Esophagus muscularis mucosa (tissue), 4 donors: ENCODE measurements at regions not wholly inside any gene's neighbourhood (a gene's known extent, or its start where the extent isn't known, plus 50 kb on each side); places are given as distances from the start of the nearest gene placed in this dataset.
A peak's percentile ranks its signal among the peaks of the same experiment; 100 is the strongest.
"Not testable (repeated sequence)": the region's sequence is repeated elsewhere in the genome, so short reads cannot be mapped to it uniquely, and the experiment has no call there.

Source experiments
- DNase-seq: peaks from one replicate; pipeline ENCODE4 v3.0.0-alpha.2; 2017; ENCODE audit errors: extremely low spot score
- H3K27ac ChIP-seq, 4 donors: fragments of 200-600 bp; sonication (generic); replicated peaks in 1 of 4; 1 replicate in 3 of 4; 2 replicates in 1 of 4; pipeline ENCODE4 v1.5.1; 2016 to 2019; ENCODE audit warnings: mild to moderate bottlenecking in 1 of 4
- H3K27me3 ChIP-seq, 4 donors: fragments of 200-600 bp; sonication (generic); one replicate each; pipeline versions ENCODE4 v1.5.1 to v1.6.0; 2016 to 2019
- H3K36me3 ChIP-seq, 4 donors: fragments of 200-600 bp; sonication (generic); one replicate each; pipeline ENCODE4 v1.5.1; 2016 to 2019
- H3K4me1 ChIP-seq, 4 donors: fragments of 200-600 bp; sonication (generic); one replicate each; pipeline ENCODE4 v1.5.1; 2016 to 2019
- H3K4me3 ChIP-seq, 4 donors: fragments of 200-600 bp; sonication (generic); 1 replicate in 2 of 4; 2 replicates in 2 of 4; pipeline ENCODE4 v1.5.1; 2016 to 2019; ENCODE audit warnings: mild to moderate bottlenecking in 4 of 4, moderate library complexity in 1 of 4
- H3K9me3 ChIP-seq, 4 donors: fragments of 200-600 bp; sonication (generic); 1 replicate in 3 of 4; 2 replicates in 1 of 4; pipeline ENCODE4 v1.5.1; 2016 to 2019
- CTCF ChIP-seq, 3 experiments: fragments of 200-600 bp in 2 of 3; fragments of 450-650 bp in 1 of 3; sonication (generic) in 2 of 3; IDR thresholded peaks; one replicate each; pipeline ENCODE4 v1.5.1; 2017 to 2019; ENCODE audit warnings: antibody characterized with exemption in 3 of 3, mild to moderate bottlenecking in 2 of 3, moderate library complexity in 1 of 3
- EP300 ChIP-seq: sonication (generic); formaldehyde crosslinking; IDR thresholded peaks from one replicate; pipeline ENCODE4 v1.6.1; 2017; ENCODE audit warnings: antibody characterized with exemption
- POLR2A ChIP-seq: fragments of 450-650 bp; IDR thresholded peaks from one replicate; pipeline ENCODE4 v1.6.1; 2017; ENCODE audit warnings: antibody characterized with exemption, moderate library complexity, mild to moderate bottlenecking, low read depth
- POLR2AphosphoS5 ChIP-seq, 2 donors: sonication (generic); formaldehyde crosslinking; IDR thresholded peaks; one replicate each; pipeline ENCODE4 v1.6.1; 2017; ENCODE audit warnings: antibody characterized with exemption in 2 of 2
- WGBS: methylation state at CpG from one replicate; pipeline ENCODE4 v1.1.5; 2018; 5-methylcytosine and 5-hydroxymethylcytosine counted together
- intact Hi-C: fragments of 100-400 bp; cut with DNase I; formaldehyde crosslinking; loops from one replicate; pipeline ENCODE4 v1.15.1; 2023

DNA sequence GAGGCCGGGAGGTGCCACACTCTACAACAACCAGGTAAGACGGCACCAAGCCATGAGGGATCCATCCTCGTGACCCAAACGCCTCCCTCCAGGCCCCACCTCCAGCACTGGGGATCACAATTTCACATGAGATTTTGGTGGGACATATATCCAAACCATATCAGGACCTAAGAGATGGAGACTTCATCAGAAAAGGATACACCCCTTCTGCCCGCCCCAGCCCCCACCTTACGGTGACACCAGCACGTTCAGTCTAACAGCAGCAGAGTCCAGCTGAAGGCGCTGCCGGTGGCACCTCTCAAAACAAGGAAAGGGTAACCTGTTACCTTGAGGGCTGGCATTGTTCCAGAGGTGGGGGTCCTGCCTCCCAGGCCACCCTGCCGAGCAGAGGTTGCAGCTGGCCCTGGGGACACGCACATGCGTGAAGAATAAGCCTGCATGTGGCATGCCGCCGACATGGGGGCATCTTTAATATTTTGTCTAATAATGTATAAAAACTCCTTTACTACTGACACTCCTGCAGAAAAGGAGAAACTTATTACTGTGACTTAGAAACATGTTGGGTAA is 154.4 kb downstream of the GALR1 start:
- peak; percentile 90 for DNase-seq
- Histone ChIP-seq H3K27me3 (no peaks in the 10 kb centered on the region), H3K4me3 (no peak overlapping the region), H3K9me3 (no peaks in the 10 kb centered on the region), H3K36me3 (no peaks in the 10 kb centered on the region), H3K4me1 (no peaks in the 10 kb centered on the region), H3K27ac (no peak overlapping the region)
- intact Hi-C loops: no loop called here
- 77% methylated on average over 14 of the region's 14 CpGs for WGBS
- TF ChIP-seq EP300: no peak
- no peak for TF ChIP-seq CTCF (IDR thresholded peaks at IDR 0.05)
- no peak for TF ChIP-seq POLR2AphosphoS5 (IDR thresholded peaks at IDR 0.05)
- TF ChIP-seq POLR2A: no peak

GRCh38 chr18:77405096-77405495 is 155.4 kb downstream of the GALR1 start:
- Histone ChIP-seq H3K27me3 (no peaks in the 10 kb centered on the region), H3K36me3 (no peaks in the 10 kb centered on the region), H3K27ac (no peak overlapping the region), H3K4me3 (no peak overlapping the region), H3K4me1 (no peaks in the 10 kb centered on the region), H3K9me3 (no peaks in the 10 kb centered on the region)
- DNase-seq: no peak
- intact Hi-C loops: no loop called here
- WGBS: 87% methylated on average over 11 of the region's 11 CpGs
- no peak for TF ChIP-seq CTCF (IDR thresholded peaks at IDR 0.05)
- no peak for TF ChIP-seq POLR2A
- no peak for TF ChIP-seq EP300
- TF ChIP-seq POLR2AphosphoS5 (IDR thresholded peaks at IDR 0.05): no peak

DNA sequence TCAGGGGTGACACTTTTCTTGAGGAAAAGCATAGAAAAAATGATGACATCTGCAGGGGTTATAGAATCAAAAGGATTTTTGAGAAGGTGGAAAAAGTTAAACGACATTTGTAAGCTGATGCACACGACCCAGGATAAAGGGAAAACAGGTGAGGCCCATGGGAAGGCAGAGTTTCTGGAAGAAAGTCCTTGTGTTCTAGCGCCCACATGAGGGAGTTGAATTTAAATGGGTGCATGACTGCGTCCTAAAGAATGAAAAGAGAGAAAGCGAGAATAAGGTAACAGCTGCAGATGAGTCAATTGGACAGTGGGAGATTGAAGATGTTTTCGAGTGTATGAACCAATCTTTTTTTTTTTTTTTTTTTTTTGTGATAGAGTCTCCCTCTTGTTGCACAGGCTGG is 158.1 kb downstream of the GALR1 start:
- no peaks in the 10 kb centered on the region for H3K9me3 ChIP-seq
- no peak for DNase-seq
- H3K4me1 ChIP-seq: no peaks in the 10 kb centered on the region
- no peaks in the 10 kb centered on the region for H3K36me3 ChIP-seq
- H3K4me3 ChIP-seq: no peak overlapping the region
- no peaks in the 10 kb centered on the region for H3K27me3 ChIP-seq
- H3K27ac ChIP-seq: no peak overlapping the region
- no peak for TF ChIP-seq POLR2A
- TF ChIP-seq EP300: no peak
- TF ChIP-seq POLR2AphosphoS5 (IDR thresholded peaks at IDR 0.05): no peak
- no peak for TF ChIP-seq CTCF (IDR thresholded peaks at IDR 0.05)
- intact Hi-C loops: no loop called here
- 63% methylated on average over 6 of the region's 6 CpGs for WGBS

GRCh38 chr18:77421546-77421945 is 171.9 kb downstream of the GALR1 start:
- H3K27me3 ChIP-seq, H3K27ac ChIP-seq, H3K36me3 ChIP-seq, H3K4me3 ChIP-seq, H3K4me1 ChIP-seq, intact Hi-C loops, H3K9me3 ChIP-seq, DNase-seq: not testable (repeated sequence)
- 96% methylated on average over 20 of the region's 28 CpGs for WGBS

DNA sequence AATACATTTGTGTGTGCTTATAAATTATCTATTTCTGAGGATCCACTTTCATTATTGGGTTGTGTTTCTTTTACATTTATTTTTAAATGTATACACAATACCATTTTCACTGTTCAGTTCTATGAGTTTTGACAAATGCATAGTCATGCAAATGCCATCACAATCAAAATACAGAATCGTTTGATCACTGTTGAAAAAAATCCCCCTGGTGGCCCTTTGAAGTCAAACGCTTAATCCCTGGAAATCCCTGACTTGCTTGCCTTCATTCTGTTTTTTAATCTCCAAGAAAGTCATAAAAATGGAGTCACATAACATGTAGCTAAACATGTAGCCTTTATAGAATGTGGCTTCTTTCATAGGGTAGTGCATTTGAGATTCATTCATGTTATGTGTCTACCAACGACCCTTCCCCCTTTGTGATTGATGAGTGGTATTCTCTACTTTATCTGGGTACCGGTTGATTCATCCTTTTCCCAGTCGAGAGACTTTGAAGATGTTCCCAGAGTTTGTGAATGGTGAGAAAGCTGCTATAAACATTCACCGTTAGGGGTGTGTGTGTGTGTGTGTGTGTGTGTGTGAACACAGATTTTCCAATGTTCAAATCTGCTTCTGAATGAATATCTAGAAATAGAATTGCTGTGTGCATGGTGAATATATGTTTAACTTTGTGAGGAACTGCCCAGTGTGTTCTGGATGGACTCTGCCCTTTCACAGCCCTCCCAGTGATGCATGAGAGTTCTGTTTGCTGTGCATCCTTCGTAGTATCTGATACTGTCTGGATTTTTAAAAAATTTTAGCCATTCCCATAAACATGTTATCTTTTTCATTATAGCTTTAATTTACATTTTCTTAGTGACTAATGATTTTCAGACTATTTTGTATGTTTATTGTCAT is 173.6 kb downstream of the GALR1 start:
- H3K9me3 ChIP-seq: no peaks in the 10 kb centered on the region
- no peaks in the 10 kb centered on the region for H3K27me3 ChIP-seq
- no peak for TF ChIP-seq EP300
- TF ChIP-seq CTCF (IDR thresholded peaks at IDR 0.05): no peak
- intact Hi-C loops: no loop called here
- 32% methylated on average over 7 of the region's 7 CpGs for WGBS
- no peaks in the 10 kb centered on the region for H3K4me1 ChIP-seq
- no peak overlapping the region for H3K27ac ChIP-seq
- H3K4me3 ChIP-seq: no peak overlapping the region
- no peaks in the 10 kb centered on the region for H3K36me3 ChIP-seq
- no peak for DNase-seq
